ENCODE measurements at regions not wholly inside any gene's neighbourhood (a gene's known extent, or its start where the extent isn't known, plus 50 kb on each side); places are given as distances from the start of the nearest gene placed in this dataset.

- DNase-seq (ENCODE audit: low read depth in 2 of 3, low spot score in 2 of 3), result no peak
These were observed 142.8 kb upstream of the FOXF1 start for GRCh38 chr16:86367291-86368072.

GRCh38 chr16:86368261-86368660, 142.1 kb upstream of the FOXF1 start:
- DNase-seq (ENCODE audit: low read depth in 2 of 3, low spot score in 2 of 3), result no peak

- DNase-seq (ENCODE audit: low read depth in 2 of 3, low spot score in 2 of 3), result no peak
These were observed 140.3 kb upstream of the FOXF1 start for GRCh38 chr16:86370062-86370461.

- DNase-seq (ENCODE audit: low read depth in 2 of 3, low spot score in 2 of 3), result no peak
These were observed 139.1 kb upstream of the FOXF1 start for GRCh38 chr16:86371083-86371803.

- no peak for DNase-seq (ENCODE audit: low read depth in 2 of 3, low spot score in 2 of 3)
These were observed 138.1 kb upstream of the FOXF1 start for GRCh38 chr16:86372193-86372592.

GRCh38 chr16:86373276-86373901, 136.9 kb upstream of the FOXF1 start:
- no peak for DNase-seq (ENCODE audit: low read depth in 2 of 3, low spot score in 2 of 3)

- no peak for DNase-seq (ENCODE audit: low read depth in 2 of 3, low spot score in 2 of 3)
These were observed 135.7 kb upstream of the FOXF1 start for GRCh38 chr16:86374603-86375130.

- DNase-seq (ENCODE audit: low read depth in 2 of 3, low spot score in 2 of 3), result no peak
These were observed 135.0 kb upstream of the FOXF1 start for GRCh38 chr16:86375364-86375763.

GRCh38 chr16:86375851-86376250, 134.5 kb upstream of the FOXF1 start:
- DNase-seq (ENCODE audit: low read depth in 2 of 3, low spot score in 2 of 3), result no peak

- no peak for DNase-seq (ENCODE audit: low read depth in 2 of 3, low spot score in 2 of 3)
These were observed 133.5 kb upstream of the FOXF1 start for GRCh38 chr16:86376837-86377236.

DNA sequence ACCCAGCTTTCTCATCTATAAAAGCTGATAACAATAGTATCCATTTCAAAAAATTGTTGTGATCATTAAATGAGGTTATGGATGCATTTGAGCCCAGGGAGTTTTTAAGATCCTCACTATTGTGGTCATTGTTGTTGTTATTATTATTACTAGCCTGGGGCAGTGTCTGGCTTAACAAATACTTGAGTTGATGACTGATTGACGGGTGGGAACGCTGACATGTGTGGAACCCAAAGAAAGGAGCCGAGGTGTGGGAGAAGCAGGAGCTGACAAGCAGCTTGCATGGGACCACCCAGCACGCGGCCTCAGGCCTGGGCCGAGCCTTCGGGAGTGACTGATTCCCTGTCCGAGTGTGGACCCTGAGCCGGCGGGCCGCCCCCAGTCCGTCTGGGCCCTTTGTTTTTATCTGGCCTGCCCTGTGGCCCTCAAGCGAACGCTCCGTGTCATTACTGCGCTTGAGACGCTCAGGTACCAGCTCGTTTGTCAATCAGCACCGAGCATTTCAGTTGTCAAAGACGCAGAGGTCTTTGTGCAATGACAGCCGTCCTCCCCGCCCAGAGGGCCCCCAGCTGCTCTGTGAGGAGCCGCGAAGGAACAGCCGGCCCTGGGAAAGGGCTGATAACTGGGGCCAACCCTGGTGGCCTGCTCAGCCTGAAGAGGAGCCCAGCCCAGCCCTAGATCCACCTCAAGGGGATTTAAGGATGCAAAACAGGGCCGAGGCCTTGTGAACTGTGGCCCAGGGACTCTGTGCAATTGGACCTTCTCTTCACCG, 132.9 kb upstream of the FOXF1 start:
- no peak for DNase-seq (ENCODE audit: low read depth in 2 of 3, low spot score in 2 of 3)

DNA sequence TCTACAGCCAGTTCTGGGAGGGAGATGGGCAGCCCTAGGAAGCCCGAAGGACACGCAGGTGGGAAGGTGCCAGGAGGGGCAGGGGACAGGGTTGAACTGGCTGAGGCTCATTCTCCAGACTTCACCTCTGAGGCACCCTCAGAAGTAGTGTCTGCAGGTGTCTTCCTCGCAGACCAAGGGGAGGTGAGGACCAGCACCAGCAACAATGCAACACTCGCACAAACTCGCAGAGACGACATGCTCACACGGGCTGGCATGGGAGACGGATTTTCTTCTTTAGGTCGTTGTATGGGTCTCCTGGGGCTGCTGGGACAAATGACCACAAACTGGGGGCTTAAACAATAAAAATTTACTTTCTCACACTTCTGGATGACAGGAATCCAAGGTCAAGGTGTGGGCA, 132.2 kb upstream of the FOXF1 start:
- no peak for DNase-seq (ENCODE audit: low read depth in 2 of 3, low spot score in 2 of 3)

- no peak for DNase-seq (ENCODE audit: low read depth in 2 of 3, low spot score in 2 of 3)
These were observed 131.4 kb upstream of the FOXF1 start for GRCh38 chr16:86378831-86379504.

DNA sequence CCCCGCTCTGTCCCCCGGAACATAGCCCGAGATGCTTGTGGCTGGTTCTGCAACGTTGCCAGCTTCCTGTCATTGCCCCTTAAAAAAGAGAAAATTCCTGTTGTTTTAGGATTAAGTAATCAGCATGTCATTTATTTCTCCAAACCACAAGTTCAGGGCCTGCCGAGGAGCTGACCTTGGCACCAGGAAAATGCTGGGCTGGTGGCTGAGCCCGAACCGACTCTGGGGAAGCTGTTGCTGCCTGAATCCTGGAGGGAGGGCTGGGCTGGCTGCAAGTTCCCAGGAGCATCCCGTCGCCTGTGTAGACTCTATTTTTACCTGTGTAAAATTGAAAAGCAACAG, 130.9 kb upstream of the FOXF1 start:
- no peak for DNase-seq (ENCODE audit: low read depth in 2 of 3, low spot score in 2 of 3)

DNA sequence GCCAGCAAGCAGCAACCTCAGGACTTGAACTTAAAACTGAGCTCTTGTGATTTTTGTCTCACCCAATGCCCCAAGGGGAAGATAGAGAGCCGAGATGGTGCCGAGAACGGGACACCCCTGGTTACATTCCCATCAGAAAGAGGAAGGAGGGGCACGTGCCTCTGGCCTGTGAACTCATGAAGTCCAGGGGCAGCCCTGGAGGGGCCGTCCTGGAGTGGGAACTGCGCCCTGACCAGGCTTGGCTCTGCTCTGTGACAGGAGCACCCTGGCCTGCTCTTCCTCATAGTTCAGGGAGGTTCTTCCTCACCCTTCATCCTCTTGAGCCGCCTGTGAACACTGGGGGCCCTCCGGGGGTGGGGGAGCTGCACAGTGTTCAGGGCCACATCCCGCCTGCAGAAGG, 130.3 kb upstream of the FOXF1 start:
- DNase-seq (ENCODE audit: low read depth in 2 of 3, low spot score in 2 of 3), result no peak

- no peak for DNase-seq (ENCODE audit: low read depth in 2 of 3, low spot score in 2 of 3)
These were observed 128.8 kb upstream of the FOXF1 start for GRCh38 chr16:86381491-86381890.

DNA sequence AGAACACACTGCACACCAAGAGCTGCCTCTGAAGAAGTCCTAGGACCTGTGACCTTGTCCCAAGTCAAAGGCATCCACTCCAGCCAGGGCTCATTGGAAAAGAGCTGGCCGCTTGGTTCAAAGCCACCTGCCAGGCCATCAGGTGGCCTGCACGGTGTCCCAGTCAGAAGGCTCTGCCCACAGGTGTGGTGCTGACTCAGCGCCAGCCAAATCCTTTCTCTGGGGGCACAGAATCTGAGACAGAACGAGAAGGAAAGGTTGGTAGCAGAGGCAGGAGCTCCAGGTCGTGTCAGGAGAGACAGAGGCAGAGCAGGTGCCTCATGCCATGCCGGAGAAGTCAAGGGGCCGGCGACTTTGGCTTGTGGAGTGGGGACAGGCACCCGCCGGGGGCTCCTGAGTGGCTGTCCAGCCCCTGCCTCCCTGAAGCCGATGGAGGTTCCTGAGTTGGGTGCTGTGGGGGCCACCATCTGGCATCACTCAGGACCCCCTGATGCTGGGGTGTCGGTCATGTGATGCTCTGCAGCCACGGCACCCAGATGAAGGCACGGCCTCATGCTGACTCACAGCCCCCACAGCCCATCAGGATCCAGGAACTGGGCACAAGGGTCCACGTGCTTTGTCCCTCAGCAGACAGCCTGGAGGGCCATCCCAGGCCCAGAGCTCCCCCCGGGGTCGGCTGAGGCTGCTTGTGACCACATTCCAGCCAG, 128.1 kb upstream of the FOXF1 start:
- DNase-seq (ENCODE audit: low read depth in 2 of 3, low spot score in 2 of 3), result no peak

GRCh38 chr16:86382774-86383407, 127.4 kb upstream of the FOXF1 start:
- DNase-seq (ENCODE audit: low read depth in 2 of 3, low spot score in 2 of 3), result no peak

Measured in hematopoietic multipotent progenitor cell (in vitro differentiated cells).